K562 (cell line): ENCODE measurements at regions not wholly inside any gene's neighbourhood (a gene's known extent, or its start where the extent isn't known, plus 50 kb on each side); places are given as distances from the start of the nearest gene placed in this dataset.

Experiments
- CBFB ChIP-seq: sonication (generic); formaldehyde crosslinking; IDR thresholded peaks from 2 replicates; pipeline ENCODE4 v1.4.0; 2020; ENCODE audit warnings: mild to moderate bottlenecking, missing genetic modification reagents
- HMG20A ChIP-seq: fragments of 450-650 bp; formaldehyde crosslinking; conservative IDR thresholded peaks from 2 replicates; pipeline ENCODE4 v1.4.0; 2020; ENCODE audit warnings: mild to moderate bottlenecking, mixed read lengths
- KLF13 ChIP-seq: fragments of 450-650 bp; IDR thresholded peaks from 2 replicates; pipeline ENCODE4 v1.6.1; 2016; ENCODE audit warnings: missing genetic modification characterization, low read depth, mild to moderate bottlenecking, missing compliant biosample characterization, moderate library complexity, borderline replicate concordance
- MAFF ChIP-seq: IDR thresholded peaks from 2 replicates; pipeline ENCODE4 v1.6.1; 2012; ENCODE audit warnings: low read length, improper control_type of control experiment
- NCOA4 ChIP-seq: fragments of 450-650 bp; IDR thresholded peaks from 2 replicates; pipeline ENCODE4 v1.6.1; 2018; ENCODE audit warnings: mild to moderate bottlenecking; ENCODE audit not compliant: partially characterized antibody
- NEUROD1 ChIP-seq: fragments of 150-350 bp; IDR thresholded peaks from 2 replicates; pipeline ENCODE4 v1.6.1; 2014; ENCODE audit warnings: borderline replicate concordance, low read length, low read depth; ENCODE audit not compliant: partially characterized antibody
- RB1 ChIP-seq: fragments of 450-650 bp; IDR thresholded peaks from 2 replicates; pipeline ENCODE4 v1.6.1; 2017; ENCODE audit warnings: low read depth, mild to moderate bottlenecking
- SIN3A ChIP-seq, 2 experiments: fragments of 150-350 bp in 1 of 2; IDR thresholded peaks; 2 replicates each; pipeline ENCODE4 v1.6.1; 2011 to 2016; ENCODE audit warnings: borderline replicate concordance in 2 of 2, low read depth in 2 of 2, low read length in 2 of 2, mild to moderate bottlenecking in 2 of 2, moderate library complexity in 2 of 2; ENCODE audit not compliant: control insufficient read depth in 1 of 2
- SREBF2 ChIP-seq: sonication (generic); formaldehyde crosslinking; IDR thresholded peaks from 2 replicates; pipeline ENCODE4 v1.4.0; 2020; ENCODE audit warnings: mild to moderate bottlenecking, missing genetic modification reagents
- STAT5A ChIP-seq: IDR thresholded peaks from 2 replicates; pipeline ENCODE4 v1.6.1; 2012; ENCODE audit warnings: low read length, inconsistent platforms, borderline replicate concordance
- TBL1XR1 ChIP-seq, 2 experiments: IDR thresholded peaks; 2 replicates each; pipeline ENCODE4 v1.6.1; 2012; ENCODE audit warnings: improper control_type of control experiment in 2 of 2, low read length in 2 of 2, mild to moderate bottlenecking in 1 of 2
- XRCC4 ChIP-seq: IDR thresholded peaks from one replicate; pipeline ENCODE4 v1.6.1; 2011; ENCODE audit not compliant: insufficient read depth, insufficient read length; ENCODE audit errors: extremely low read depth
- ZEB2 ChIP-seq: fragments of 450-650 bp; IDR thresholded peaks from 2 replicates; pipeline ENCODE4 v1.6.1; 2016
- ZNF175 ChIP-seq: fragments of 200-800 bp; sonication (Bioruptor generic); IDR thresholded peaks from 2 replicates; pipeline ENCODE4 v1.6.1; 2016; ENCODE audit warnings: low read depth, mild to moderate bottlenecking, missing genetic modification characterization, missing compliant biosample characterization
- TF ChIP-seq, protein P1 (sequence below), 2 experiments: IDR thresholded peaks; 2 replicates each; pipeline ENCODE4 v1.6.1; 2012; ENCODE audit warnings: improper control_type of control experiment in 2 of 2, low read depth in 2 of 2, low read length in 2 of 2, borderline replicate concordance in 1 of 2
- TF ChIP-seq, protein P2 (sequence below): sonication (generic); formaldehyde crosslinking; IDR thresholded peaks from 2 replicates; pipeline ENCODE4 v1.8.0; 2022; ENCODE audit warnings: mild to moderate bottlenecking, missing genetic modification reagents, borderline replicate concordance
- TF ChIP-seq, protein P3 (sequence below): fragments of 250-450 bp; sonication (Bioruptor Pico); IDR thresholded peaks from 2 replicates; pipeline ENCODE4 v1.5.0; 2020; ENCODE audit warnings: mild to moderate bottlenecking
- TF ChIP-seq, protein P4 (sequence below): fragments of 450-650 bp; formaldehyde crosslinking; IDR thresholded peaks from 2 replicates; pipeline ENCODE4 v1.4.0; 2022; ENCODE audit warnings: mild to moderate bottlenecking, moderate library complexity
- TF ChIP-seq, protein P5 (sequence below): sonication (generic); formaldehyde crosslinking; IDR thresholded peaks from 2 replicates; pipeline ENCODE4 v1.9.0; 2022; ENCODE audit warnings: mild to moderate bottlenecking, missing genetic modification reagents

DNA sequence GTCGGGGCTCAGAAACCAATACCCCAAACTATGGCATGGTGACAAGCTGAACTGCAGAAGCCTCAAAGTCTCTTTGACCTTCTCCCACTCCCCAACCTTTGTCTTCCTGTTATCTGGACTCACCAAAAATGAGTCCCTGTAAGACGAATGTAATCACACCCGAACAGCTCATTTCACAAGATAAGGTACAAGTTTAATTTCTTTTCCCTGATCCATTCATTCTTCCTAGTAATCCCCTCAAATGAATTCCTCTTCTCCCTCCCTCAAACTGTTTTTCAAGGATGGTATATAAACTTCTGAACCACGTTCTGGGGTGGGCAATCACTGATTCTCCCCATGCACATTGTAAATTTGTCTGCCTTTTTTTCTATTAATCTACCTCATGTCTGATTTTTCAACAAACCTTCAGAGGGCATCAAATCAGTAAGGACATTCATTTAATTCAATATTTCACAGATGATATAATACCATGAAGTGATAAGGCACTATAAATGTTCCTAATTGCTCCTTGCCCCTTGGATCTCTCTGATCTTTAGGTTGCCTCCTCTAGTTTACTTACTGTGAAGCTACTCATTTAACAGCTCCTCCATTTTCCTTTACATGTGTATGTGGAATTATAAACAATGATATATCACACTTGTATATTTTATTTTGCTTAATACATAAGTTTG is 77.2 kb downstream of the OR2B2 start (continued):
- TF ChIP-seq, protein P1, sequence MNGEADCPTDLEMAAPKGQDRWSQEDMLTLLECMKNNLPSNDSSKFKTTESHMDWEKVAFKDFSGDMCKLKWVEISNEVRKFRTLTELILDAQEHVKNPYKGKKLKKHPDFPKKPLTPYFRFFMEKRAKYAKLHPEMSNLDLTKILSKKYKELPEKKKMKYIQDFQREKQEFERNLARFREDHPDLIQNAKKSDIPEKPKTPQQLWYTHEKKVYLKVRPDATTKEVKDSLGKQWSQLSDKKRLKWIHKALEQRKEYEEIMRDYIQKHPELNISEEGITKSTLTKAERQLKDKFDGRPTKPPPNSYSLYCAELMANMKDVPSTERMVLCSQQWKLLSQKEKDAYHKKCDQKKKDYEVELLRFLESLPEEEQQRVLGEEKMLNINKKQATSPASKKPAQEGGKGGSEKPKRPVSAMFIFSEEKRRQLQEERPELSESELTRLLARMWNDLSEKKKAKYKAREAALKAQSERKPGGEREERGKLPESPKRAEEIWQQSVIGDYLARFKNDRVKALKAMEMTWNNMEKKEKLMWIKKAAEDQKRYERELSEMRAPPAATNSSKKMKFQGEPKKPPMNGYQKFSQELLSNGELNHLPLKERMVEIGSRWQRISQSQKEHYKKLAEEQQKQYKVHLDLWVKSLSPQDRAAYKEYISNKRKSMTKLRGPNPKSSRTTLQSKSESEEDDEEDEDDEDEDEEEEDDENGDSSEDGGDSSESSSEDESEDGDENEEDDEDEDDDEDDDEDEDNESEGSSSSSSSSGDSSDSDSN (IDR thresholded peaks at IDR 0.05; ENCODE audit: borderline replicate concordance in 1 of 2, low read depth in 2 of 2, low read length in 2 of 2) = no peak
- no peak for TF ChIP-seq MAFF
- no peak for TF ChIP-seq HMG20A (CRISPR knock-in tag)
- peak; percentile 59; the same call in 1 of the 2 replicates for TF ChIP-seq ZNF175 (CRISPR knock-in tag)
- TF ChIP-seq, protein P2, sequence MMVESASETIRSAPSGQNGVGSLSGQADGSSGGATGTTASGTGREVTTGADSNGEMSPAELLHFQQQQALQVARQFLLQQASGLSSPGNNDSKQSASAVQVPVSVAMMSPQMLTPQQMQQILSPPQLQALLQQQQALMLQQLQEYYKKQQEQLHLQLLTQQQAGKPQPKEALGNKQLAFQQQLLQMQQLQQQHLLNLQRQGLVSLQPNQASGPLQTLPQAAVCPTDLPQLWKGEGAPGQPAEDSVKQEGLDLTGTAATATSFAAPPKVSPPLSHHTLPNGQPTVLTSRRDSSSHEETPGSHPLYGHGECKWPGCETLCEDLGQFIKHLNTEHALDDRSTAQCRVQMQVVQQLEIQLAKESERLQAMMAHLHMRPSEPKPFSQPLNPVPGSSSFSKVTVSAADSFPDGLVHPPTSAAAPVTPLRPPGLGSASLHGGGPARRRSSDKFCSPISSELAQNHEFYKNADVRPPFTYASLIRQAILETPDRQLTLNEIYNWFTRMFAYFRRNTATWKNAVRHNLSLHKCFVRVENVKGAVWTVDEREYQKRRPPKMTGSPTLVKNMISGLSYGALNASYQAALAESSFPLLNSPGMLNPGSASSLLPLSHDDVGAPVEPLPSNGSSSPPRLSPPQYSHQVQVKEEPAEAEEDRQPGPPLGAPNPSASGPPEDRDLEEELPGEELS (CRISPR knock-in tag) = 0 out of 2 replicates have a peak, but pooled peaks have one; percentile 23
- peak; percentile 40 for TF ChIP-seq NEUROD1
- no peak for TF ChIP-seq KLF13 (tag)
- TF ChIP-seq XRCC4 = no peak
- TF ChIP-seq, protein P3, sequence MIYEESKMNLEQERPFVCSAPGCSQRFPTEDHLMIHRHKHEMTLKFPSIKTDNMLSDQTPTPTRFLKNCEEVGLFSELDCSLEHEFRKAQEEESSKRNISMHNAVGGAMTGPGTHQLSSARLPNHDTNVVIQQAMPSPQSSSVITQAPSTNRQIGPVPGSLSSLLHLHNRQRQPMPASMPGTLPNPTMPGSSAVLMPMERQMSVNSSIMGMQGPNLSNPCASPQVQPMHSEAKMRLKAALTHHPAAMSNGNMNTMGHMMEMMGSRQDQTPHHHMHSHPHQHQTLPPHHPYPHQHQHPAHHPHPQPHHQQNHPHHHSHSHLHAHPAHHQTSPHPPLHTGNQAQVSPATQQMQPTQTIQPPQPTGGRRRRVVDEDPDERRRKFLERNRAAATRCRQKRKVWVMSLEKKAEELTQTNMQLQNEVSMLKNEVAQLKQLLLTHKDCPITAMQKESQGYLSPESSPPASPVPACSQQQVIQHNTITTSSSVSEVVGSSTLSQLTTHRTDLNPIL = no peak
- TF ChIP-seq SREBF2 (CRISPR knock-in tag) = no peak
- TF ChIP-seq STAT5A = peak; percentile 69
- TF ChIP-seq NCOA4 = no peak
- TF ChIP-seq SIN3A (IDR thresholded peaks at IDR 0.05; ENCODE audit: borderline replicate concordance in 2 of 2, control insufficient read depth in 1 of 2, low read depth in 2 of 2, low read length in 2 of 2) = peak in 1 of 2 experiments; percentile 42; a peak in 1 of 4 replicates
- TF ChIP-seq, protein P4, sequence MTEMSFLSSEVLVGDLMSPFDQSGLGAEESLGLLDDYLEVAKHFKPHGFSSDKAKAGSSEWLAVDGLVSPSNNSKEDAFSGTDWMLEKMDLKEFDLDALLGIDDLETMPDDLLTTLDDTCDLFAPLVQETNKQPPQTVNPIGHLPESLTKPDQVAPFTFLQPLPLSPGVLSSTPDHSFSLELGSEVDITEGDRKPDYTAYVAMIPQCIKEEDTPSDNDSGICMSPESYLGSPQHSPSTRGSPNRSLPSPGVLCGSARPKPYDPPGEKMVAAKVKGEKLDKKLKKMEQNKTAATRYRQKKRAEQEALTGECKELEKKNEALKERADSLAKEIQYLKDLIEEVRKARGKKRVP (CRISPR knock-in tag) = peak; percentile 79
- no peak for TF ChIP-seq RB1
- TF ChIP-seq TBL1XR1 (IDR thresholded peaks at IDR 0.05; ENCODE audit: low read length in 2 of 2) = peak in 1 of 2 experiments; percentile 80; a peak in 2 of 4 replicates
- no peak for TF ChIP-seq CBFB
- TF ChIP-seq, protein P5, sequence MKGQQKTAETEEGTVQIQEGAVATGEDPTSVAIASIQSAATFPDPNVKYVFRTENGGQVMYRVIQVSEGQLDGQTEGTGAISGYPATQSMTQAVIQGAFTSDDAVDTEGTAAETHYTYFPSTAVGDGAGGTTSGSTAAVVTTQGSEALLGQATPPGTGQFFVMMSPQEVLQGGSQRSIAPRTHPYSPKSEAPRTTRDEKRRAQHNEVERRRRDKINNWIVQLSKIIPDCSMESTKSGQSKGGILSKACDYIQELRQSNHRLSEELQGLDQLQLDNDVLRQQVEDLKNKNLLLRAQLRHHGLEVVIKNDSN (CRISPR knock-in tag) = no peak
- TF ChIP-seq ZEB2 = no peak; the same call in none of the 2 replicates
